ENCODE measurements at regions not wholly inside any gene's neighbourhood (a gene's known extent, or its start where the extent isn't known, plus 50 kb on each side); places are given as distances from the start of the nearest gene placed in this dataset.

DNA sequence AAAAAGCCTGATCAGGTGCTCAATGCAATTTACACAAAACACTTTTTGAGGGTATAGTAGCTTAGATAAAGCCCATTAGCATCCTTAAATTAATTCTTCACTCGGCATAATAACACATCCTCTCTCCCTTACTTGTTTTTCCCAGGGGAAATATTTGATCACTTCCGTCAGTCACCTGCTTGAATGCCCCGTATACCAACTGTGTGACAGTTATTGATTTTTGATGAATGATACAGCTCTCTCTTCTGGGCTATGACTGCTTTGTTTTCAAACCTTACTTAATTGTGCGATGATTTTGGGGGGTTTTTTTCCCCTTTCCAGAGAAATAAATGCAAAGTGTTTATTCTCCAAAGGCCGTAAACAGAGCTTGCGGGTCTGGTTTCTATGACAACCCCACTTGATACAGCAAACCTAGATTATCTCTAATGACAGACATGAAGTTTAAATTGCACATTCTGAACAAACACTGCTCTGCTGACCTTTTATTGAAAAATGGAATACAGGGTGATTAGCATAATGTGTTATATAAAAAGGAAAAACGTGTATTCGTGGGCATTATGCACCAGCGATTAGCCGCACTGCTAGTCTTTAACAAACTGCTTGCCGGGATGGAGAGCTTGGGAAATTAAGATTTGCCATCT lies 78.4 kb upstream of the NANOS1 start:
- Histone ChIP-seq H3F3A (ENCODE audit: insufficient read depth) (no peaks in the 10 kb centered on the region), H3K36me3 (ENCODE audit: low read length) (no peaks in the 10 kb centered on the region), H3K9ac (ENCODE audit: low read length) (no peak overlapping the region), H3K79me2 (ENCODE audit: insufficient read depth, low read length) (no peaks in the 10 kb centered on the region), H4K20me1 (ENCODE audit: low read depth, low read length) (no peaks in the 10 kb centered on the region), H2AFZ (ENCODE audit: low read depth, low read length, severe bottlenecking) (no peak overlapping the region), H3K27me3 (ENCODE audit: low read length) (no peaks in the 10 kb centered on the region), H3K9me2 (replicated peaks; ENCODE audit: insufficient read depth, low read length) (no peaks in the 10 kb centered on the region), H3K9me3 (ENCODE audit: insufficient read depth, low read length) (no peaks in the 10 kb centered on the region), H3K4me3 (ENCODE audit: insufficient read depth, low read length, poor library complexity, severe bottlenecking) (no peak overlapping the region), H3K4me2 (ENCODE audit: low read depth, low read length, poor library complexity, severe bottlenecking) (no peak overlapping the region), H3K27ac (ENCODE audit: low read depth, low read length) (no peak overlapping the region)
- TF ChIP-seq, protein P1, sequence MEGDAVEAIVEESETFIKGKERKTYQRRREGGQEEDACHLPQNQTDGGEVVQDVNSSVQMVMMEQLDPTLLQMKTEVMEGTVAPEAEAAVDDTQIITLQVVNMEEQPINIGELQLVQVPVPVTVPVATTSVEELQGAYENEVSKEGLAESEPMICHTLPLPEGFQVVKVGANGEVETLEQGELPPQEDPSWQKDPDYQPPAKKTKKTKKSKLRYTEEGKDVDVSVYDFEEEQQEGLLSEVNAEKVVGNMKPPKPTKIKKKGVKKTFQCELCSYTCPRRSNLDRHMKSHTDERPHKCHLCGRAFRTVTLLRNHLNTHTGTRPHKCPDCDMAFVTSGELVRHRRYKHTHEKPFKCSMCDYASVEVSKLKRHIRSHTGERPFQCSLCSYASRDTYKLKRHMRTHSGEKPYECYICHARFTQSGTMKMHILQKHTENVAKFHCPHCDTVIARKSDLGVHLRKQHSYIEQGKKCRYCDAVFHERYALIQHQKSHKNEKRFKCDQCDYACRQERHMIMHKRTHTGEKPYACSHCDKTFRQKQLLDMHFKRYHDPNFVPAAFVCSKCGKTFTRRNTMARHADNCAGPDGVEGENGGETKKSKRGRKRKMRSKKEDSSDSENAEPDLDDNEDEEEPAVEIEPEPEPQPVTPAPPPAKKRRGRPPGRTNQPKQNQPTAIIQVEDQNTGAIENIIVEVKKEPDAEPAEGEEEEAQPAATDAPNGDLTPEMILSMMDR (IDR thresholded peaks at IDR 0.05; ENCODE audit: insufficient read depth, low read length, poor library complexity, severe bottlenecking): no peak
- no peak for TF ChIP-seq EZH2phosphoT487 (conservative IDR thresholded peaks at IDR 0.05; ENCODE audit: low read length)

DNA sequence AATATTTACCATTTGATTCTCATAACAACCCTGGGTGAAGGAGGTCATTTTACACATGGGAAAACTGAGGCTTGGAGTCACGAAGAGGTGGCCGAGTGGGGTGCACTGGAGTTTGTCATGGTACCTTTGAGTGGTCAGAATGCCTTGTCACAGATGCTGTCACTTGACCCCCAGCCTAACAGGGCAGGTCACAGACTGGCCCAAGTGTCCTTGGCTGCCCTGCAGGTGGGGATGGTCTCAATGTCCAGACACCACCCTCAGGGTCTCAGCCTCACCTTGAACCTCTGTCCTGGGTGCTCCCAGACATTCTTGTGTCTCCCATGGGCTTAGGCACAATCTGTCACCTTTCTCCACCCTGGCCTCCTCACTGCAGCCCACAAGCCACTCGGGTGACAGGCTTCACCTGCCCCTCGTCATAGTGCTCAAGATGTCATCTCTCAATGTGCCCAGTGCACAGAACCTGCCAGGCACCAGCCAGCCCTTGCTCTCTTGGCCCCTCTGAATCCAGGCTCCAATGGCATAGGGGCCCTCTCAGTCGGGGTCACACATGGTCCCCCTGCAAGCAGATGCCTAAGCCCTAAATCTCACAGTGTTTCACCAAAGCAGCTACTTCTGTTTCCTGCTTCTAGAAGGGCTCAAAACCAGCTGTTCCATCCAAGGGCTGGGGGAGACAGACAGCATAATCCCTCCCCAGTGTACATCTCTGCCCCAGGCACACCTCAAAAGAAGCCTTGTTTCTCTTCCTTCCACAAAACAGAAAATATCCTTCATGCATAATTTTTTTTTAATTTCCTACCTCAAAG lies 76.8 kb upstream of the NANOS1 start:
- Histone ChIP-seq H3K4me2 (ENCODE audit: low read depth, low read length, poor library complexity, severe bottlenecking) (no peak overlapping the region), H3F3A (ENCODE audit: insufficient read depth) (no peaks in the 10 kb centered on the region), H3K4me3 (ENCODE audit: insufficient read depth, low read length, poor library complexity, severe bottlenecking) (no peak overlapping the region), H3K9ac (ENCODE audit: low read length) (no peak overlapping the region), H4K20me1 (ENCODE audit: low read depth, low read length) (no peaks in the 10 kb centered on the region), H3K9me3 (ENCODE audit: insufficient read depth, low read length) (no peaks in the 10 kb centered on the region), H3K27ac (ENCODE audit: low read depth, low read length) (no peak overlapping the region), H3K79me2 (ENCODE audit: insufficient read depth, low read length) (no peaks in the 10 kb centered on the region), H3K36me3 (ENCODE audit: low read length) (no peaks in the 10 kb centered on the region), H3K27me3 (ENCODE audit: low read length) (no peaks in the 10 kb centered on the region), H3K9me2 (replicated peaks; ENCODE audit: insufficient read depth, low read length) (no peaks in the 10 kb centered on the region), H2AFZ (ENCODE audit: low read depth, low read length, severe bottlenecking) (no peak overlapping the region)
- TF ChIP-seq, protein P1 (IDR thresholded peaks at IDR 0.05; ENCODE audit: insufficient read depth, low read length, poor library complexity, severe bottlenecking): no peak
- no peak for TF ChIP-seq EZH2phosphoT487 (conservative IDR thresholded peaks at IDR 0.05; ENCODE audit: low read length)

DNA sequence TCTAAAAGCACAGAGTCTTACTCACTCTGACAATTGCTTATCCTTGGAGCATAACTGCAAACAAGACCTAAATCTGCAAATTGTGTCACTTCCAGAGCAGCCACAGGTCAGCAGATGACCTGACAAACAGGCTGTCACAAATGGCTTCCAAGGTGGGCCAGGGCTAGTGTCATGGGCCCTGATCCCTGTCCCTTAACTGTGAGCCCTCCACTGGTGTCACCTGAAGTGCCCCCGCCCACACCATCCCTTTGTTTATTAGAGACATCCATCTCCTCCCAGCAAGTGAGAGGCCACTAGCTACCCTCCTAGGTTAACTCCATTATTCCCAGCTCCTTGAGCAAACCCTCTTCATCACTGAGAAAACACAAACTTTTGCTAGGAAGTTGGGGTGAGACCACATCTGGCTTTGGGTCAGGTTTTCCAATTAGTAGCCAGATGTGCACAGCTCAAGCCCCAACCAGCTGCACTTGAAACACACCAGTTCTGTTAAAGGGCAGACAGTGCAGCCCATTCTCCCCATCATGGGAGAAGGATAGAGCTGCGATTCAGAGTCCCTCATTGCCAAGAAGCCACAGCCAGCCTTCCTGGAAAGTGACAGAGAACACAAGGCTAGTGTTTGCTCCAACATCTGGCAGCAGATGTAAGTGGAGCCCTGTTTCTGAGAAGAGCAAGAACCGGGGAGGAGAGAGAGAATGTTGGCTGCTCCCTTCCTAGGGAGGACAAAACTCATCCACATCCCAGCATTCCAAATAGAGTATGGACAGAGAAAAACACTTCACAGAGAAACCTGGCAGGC lies 75.7 kb upstream of the NANOS1 start:
- H3K4me2 ChIP-seq (ENCODE audit: low read depth, low read length, poor library complexity, severe bottlenecking): no peak overlapping the region
- no peaks in the 10 kb centered on the region for H3K9me2 ChIP-seq (replicated peaks; ENCODE audit: insufficient read depth, low read length)
- H3K4me3 ChIP-seq (ENCODE audit: insufficient read depth, low read length, poor library complexity, severe bottlenecking): no peak overlapping the region
- no peaks in the 10 kb centered on the region for H3K27me3 ChIP-seq (ENCODE audit: low read length)
- no peaks in the 10 kb centered on the region for H3K9me3 ChIP-seq (ENCODE audit: insufficient read depth, low read length)
- no peak overlapping the region for H2AFZ ChIP-seq (ENCODE audit: low read depth, low read length, severe bottlenecking)
- H3K27ac ChIP-seq (ENCODE audit: low read depth, low read length): no peak overlapping the region
- no peaks in the 10 kb centered on the region for H3K36me3 ChIP-seq (ENCODE audit: low read length)
- H3K79me2 ChIP-seq (ENCODE audit: insufficient read depth, low read length): no peaks in the 10 kb centered on the region
- no peak overlapping the region for H3K9ac ChIP-seq (ENCODE audit: low read length)
- TF ChIP-seq, protein P1 (IDR thresholded peaks at IDR 0.05; ENCODE audit: insufficient read depth, low read length, poor library complexity, severe bottlenecking): no peak
- TF ChIP-seq EZH2phosphoT487 (conservative IDR thresholded peaks at IDR 0.05; ENCODE audit: low read length): no peak
- no peaks in the 10 kb centered on the region for H3F3A ChIP-seq (ENCODE audit: insufficient read depth)
- no peaks in the 10 kb centered on the region for H4K20me1 ChIP-seq (ENCODE audit: low read depth, low read length)

All from SU-DHL-6 (cell line).